Neural progenitor cell (in vitro differentiated cells): ENCODE measurements at regions not wholly inside any gene's neighbourhood (a gene's known extent, or its start where the extent isn't known, plus 50 kb on each side); places are given as distances from the start of the nearest gene placed in this dataset.

Experiments
- CTCF ChIP-seq: fragments of 200-600 bp; sonication (generic); IDR thresholded peaks from 2 replicates; pipeline ENCODE4 v1.5.1; 2017; ENCODE audit warnings: antibody characterized with exemption, mild to moderate bottlenecking
- EZH2 ChIP-seq: fragments of 200-600 bp; sonication (generic); IDR thresholded peaks from 2 replicates; pipeline ENCODE4 v1.6.1; 2017; ENCODE audit warnings: antibody characterized with exemption, mild to moderate bottlenecking, moderate library complexity

GRCh38 chrX:142637206-142637605 lies 388.5 kb upstream of the SPANXN4 start:
- no peak for TF ChIP-seq EZH2
- TF ChIP-seq CTCF = no peak
